OCI-LY7 (cell line): ENCODE measurements at regions not wholly inside any gene's neighbourhood (a gene's known extent, or its start where the extent isn't known, plus 50 kb on each side); places are given as distances from the start of the nearest gene placed in this dataset.

Experiments used
- CTCF ChIP-seq: fragments of 200-600 bp; sonication (generic); conservative IDR thresholded peaks from 2 replicates; pipeline ENCODE4 v1.5.1; 2014; ENCODE audit warnings: mild to moderate bottlenecking, antibody characterized with exemption, low read length, moderate library complexity, mixed read lengths
- EZH2phosphoT487 ChIP-seq: fragments of 200-600 bp; sonication (generic); IDR thresholded peaks from 2 replicates; pipeline ENCODE4 v1.6.1; 2018; ENCODE audit warnings: low read depth, borderline replicate concordance, mild to moderate bottlenecking, mixed run types, antibody characterized with exemption, low read length, moderate library complexity, mixed read lengths

GRCh38 chr19:28402701-28403290 is 810.2 kb downstream of the UQCRFS1 start:
- TF ChIP-seq CTCF (no peak), EZH2phosphoT487 (no peak)
